ENCODE measurements at regions not wholly inside any gene's neighbourhood (a gene's known extent, or its start where the extent isn't known, plus 50 kb on each side); places are given as distances from the start of the nearest gene placed in this dataset.

DNA sequence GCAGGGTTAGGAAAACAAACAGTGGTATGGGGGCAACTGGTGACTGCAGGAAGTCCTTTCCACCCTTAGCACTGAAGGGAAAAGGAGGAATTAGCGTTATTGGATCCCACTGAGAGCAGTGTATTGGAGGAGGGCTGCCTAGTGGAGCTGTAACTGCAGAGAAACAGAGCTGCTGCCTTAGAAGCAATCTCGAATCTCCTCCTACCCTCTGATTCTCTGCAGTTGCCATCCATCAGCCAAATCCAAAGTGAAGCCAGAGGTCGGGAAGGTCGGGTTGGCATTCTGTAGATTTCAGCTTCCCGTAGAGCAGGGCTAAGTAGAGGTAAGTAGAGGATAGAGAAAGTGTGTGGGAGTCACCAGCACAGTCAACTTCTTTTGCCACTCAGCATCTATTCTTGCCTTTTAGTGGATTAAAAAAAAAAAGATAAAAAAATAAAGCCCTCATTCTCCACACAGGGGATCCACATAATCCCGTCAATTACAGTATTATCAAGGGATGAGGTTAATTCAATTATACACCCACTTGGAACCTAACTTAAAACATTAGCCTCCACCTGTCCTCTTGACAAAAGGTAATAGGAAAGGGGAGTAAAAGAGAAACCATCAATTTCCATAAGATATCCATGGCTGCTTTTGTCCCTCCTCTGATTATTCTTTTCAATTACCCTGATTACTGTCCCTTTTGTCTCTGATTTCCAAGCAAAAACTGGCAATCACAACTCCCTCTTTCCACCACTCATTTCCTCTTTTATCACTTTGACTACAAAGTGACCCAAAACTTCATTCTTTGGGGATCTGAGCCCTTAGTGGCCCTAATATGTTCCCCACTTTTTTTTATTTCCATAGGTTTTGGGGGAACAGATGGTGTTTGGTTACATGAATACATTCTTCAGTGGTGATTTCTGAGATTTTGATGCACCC lies 234.7 kb downstream of the RBM26 start:
- H3K27me3 Mint-ChIP-seq (ENCODE audit: low read depth) = no peaks in the 10 kb centered on the region
- peak overlapping the region; percentile 71 for H3K27ac Mint-ChIP-seq
- POLR2A ChIA-PET = no interaction called here
- peaks cover 38% of the 10 kb centered on the region for H3K9me3 Mint-ChIP-seq
- H3K4me3 Mint-ChIP-seq = no peak overlapping the region
- CTCF ChIA-PET = no interaction called here
- DNase-seq (ENCODE audit: low spot score) (no peak), ATAC-seq (peak; percentile 96)
- H3K36me3 Mint-ChIP-seq = 0 out of 2 replicates have a peak, but pooled peaks cover 5% of the 10 kb centered on the region
- H3K4me1 Mint-ChIP-seq = peaks cover 8% of the 10 kb centered on the region
- TF ChIP-seq ATF3 (CRISPR knock-in tag; conservative IDR thresholded peaks at IDR 0.05) (no peak), SP1 (CRISPR knock-in tag; conservative IDR thresholded peaks at IDR 0.05) (no peak), EMX1 (CRISPR knock-in tag; IDR thresholded peaks at IDR 0.05) (no peak), ZNF671 (CRISPR knock-in tag; IDR thresholded peaks at IDR 0.05) (no peak), GTF2I (CRISPR knock-in tag; conservative IDR thresholded peaks at IDR 0.05) (no peak), NFE2L1 (CRISPR knock-in tag; IDR thresholded peaks at IDR 0.05) (no peak), ZNF416 (CRISPR knock-in tag; IDR thresholded peaks at IDR 0.05) (no peak), ATF2 (CRISPR knock-in tag; IDR thresholded peaks at IDR 0.05; ENCODE audit: borderline replicate concordance, low read depth) (no peak), FOXK1 (CRISPR knock-in tag; IDR thresholded peaks at IDR 0.05) (no peak), NFATC4 (CRISPR knock-in tag; IDR thresholded peaks at IDR 0.05) (no peak), TP53 (CRISPR knock-in tag; IDR thresholded peaks at IDR 0.05) (no peak), ARID4B (CRISPR knock-in tag; IDR thresholded peaks at IDR 0.05; ENCODE audit: borderline replicate concordance) (no peak), RELA (CRISPR knock-in tag; IDR thresholded peaks at IDR 0.05; ENCODE audit: borderline replicate concordance) (no peak)

GRCh38 chr13:79160818-79161217 lies 245.2 kb downstream of the RBM26 start:
- H3K9me3 Mint-ChIP-seq = no peaks in the 10 kb centered on the region
- no peaks in the 10 kb centered on the region for H3K36me3 Mint-ChIP-seq
- ChIA-PET CTCF (no interaction called here), POLR2A (interaction anchor here (0.6 kb wide), 1 partner anchor 1029 kb away, joined by 3 read pairs; no protein-coding TSS in a partner anchor)
- H3K4me1 Mint-ChIP-seq = no peaks in the 10 kb centered on the region
- ATAC-seq (no peak), DNase-seq (ENCODE audit: low spot score) (no peak)
- no peak overlapping the region for H3K27ac Mint-ChIP-seq
- no peaks in the 10 kb centered on the region for H3K27me3 Mint-ChIP-seq (ENCODE audit: low read depth)
- H3K4me3 Mint-ChIP-seq = no peak overlapping the region
- TF ChIP-seq CBFB (CRISPR knock-in tag; IDR thresholded peaks at IDR 0.05; ENCODE audit: low read depth) (no peak), TP53 (CRISPR knock-in tag; IDR thresholded peaks at IDR 0.05) (no peak), SMAD4 (CRISPR knock-in tag; IDR thresholded peaks at IDR 0.05) (no peak), ZNF396 (CRISPR knock-in tag; IDR thresholded peaks at IDR 0.05; ENCODE audit: borderline replicate concordance) (no peak), TCF7 (CRISPR knock-in tag; IDR thresholded peaks at IDR 0.05; ENCODE audit: low read depth) (no peak), USF1 (CRISPR knock-in tag; IDR thresholded peaks at IDR 0.05) (no peak), ZNF219 (CRISPR knock-in tag; IDR thresholded peaks at IDR 0.05; ENCODE audit: borderline replicate concordance) (no peak)
- TF ChIP-seq, protein P1, sequence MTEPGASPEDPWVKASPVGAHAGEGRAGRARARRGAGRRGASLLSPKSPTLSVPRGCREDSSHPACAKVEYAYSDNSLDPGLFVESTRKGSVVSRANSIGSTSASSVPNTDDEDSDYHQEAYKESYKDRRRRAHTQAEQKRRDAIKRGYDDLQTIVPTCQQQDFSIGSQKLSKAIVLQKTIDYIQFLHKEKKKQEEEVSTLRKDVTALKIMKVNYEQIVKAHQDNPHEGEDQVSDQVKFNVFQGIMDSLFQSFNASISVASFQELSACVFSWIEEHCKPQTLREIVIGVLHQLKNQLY (CRISPR knock-in tag; IDR thresholded peaks at IDR 0.05) = no peak
- TF ChIP-seq, protein P2, sequence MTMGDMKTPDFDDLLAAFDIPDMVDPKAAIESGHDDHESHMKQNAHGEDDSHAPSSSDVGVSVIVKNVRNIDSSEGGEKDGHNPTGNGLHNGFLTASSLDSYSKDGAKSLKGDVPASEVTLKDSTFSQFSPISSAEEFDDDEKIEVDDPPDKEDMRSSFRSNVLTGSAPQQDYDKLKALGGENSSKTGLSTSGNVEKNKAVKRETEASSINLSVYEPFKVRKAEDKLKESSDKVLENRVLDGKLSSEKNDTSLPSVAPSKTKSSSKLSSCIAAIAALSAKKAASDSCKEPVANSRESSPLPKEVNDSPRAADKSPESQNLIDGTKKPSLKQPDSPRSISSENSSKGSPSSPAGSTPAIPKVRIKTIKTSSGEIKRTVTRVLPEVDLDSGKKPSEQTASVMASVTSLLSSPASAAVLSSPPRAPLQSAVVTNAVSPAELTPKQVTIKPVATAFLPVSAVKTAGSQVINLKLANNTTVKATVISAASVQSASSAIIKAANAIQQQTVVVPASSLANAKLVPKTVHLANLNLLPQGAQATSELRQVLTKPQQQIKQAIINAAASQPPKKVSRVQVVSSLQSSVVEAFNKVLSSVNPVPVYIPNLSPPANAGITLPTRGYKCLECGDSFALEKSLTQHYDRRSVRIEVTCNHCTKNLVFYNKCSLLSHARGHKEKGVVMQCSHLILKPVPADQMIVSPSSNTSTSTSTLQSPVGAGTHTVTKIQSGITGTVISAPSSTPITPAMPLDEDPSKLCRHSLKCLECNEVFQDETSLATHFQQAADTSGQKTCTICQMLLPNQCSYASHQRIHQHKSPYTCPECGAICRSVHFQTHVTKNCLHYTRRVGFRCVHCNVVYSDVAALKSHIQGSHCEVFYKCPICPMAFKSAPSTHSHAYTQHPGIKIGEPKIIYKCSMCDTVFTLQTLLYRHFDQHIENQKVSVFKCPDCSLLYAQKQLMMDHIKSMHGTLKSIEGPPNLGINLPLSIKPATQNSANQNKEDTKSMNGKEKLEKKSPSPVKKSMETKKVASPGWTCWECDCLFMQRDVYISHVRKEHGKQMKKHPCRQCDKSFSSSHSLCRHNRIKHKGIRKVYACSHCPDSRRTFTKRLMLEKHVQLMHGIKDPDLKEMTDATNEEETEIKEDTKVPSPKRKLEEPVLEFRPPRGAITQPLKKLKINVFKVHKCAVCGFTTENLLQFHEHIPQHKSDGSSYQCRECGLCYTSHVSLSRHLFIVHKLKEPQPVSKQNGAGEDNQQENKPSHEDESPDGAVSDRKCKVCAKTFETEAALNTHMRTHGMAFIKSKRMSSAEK (CRISPR knock-in tag; IDR thresholded peaks at IDR 0.05; ENCODE audit: borderline replicate concordance) = no peak
